Mammary epithelial cell (primary cell): ENCODE measurements at regions not wholly inside any gene's neighbourhood (a gene's known extent, or its start where the extent isn't known, plus 50 kb on each side); places are given as distances from the start of the nearest gene placed in this dataset.

ENCODE experiments used
- EZH2 ChIP-seq: IDR thresholded peaks from 2 replicates; pipeline ENCODE4 v1.6.1; 2012; ENCODE audit warnings: low read length, inconsistent platforms, borderline replicate concordance
- TF ChIP-seq, protein P1 (sequence below), 2 donors: IDR thresholded peaks in 1 of 2; conservative IDR thresholded peaks in 1 of 2; 2 replicates each; pipeline ENCODE4 v1.5.1; 2011 to 2012; ENCODE audit warnings: inconsistent platforms in 2 of 2, low read length in 2 of 2, mild to moderate bottlenecking in 2 of 2, control low read depth in 1 of 2, low read depth in 1 of 2; ENCODE audit not compliant: insufficient read depth in 1 of 2; ENCODE audit errors: extremely low read depth in 1 of 2

DNA sequence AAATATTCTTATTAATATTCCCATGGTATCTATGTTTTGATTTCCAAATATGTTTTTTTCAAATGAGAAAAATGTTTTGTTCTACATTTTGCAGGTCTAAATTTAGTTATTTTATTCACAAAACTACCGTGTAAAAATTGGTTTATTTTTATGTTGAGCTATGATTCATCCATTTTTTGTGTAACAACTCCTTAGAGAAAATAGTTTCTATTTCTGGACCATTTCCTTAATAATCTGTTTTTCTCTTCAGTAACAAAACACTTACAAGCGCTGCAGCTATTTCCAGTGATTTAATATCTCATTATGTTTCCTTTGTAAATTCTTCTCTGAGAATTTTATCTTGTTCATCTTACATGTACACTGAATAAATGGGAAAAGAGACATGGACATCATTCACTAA, 550.7 kb upstream of the SLITRK5 start:
- TF ChIP-seq, protein P1, sequence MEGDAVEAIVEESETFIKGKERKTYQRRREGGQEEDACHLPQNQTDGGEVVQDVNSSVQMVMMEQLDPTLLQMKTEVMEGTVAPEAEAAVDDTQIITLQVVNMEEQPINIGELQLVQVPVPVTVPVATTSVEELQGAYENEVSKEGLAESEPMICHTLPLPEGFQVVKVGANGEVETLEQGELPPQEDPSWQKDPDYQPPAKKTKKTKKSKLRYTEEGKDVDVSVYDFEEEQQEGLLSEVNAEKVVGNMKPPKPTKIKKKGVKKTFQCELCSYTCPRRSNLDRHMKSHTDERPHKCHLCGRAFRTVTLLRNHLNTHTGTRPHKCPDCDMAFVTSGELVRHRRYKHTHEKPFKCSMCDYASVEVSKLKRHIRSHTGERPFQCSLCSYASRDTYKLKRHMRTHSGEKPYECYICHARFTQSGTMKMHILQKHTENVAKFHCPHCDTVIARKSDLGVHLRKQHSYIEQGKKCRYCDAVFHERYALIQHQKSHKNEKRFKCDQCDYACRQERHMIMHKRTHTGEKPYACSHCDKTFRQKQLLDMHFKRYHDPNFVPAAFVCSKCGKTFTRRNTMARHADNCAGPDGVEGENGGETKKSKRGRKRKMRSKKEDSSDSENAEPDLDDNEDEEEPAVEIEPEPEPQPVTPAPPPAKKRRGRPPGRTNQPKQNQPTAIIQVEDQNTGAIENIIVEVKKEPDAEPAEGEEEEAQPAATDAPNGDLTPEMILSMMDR (conservative IDR thresholded peaks at IDR 0.05 in 1 of 2, IDR thresholded peaks at IDR 0.05 in 1 of 2; ENCODE audit: extremely low read depth in 1 of 2, insufficient read depth in 1 of 2, low read depth in 1 of 2, low read length in 2 of 2), result no peak
- TF ChIP-seq EZH2, result no peak
